Activated T-cell treated with anti-CD3 and anti-CD28 coated beads for 4 hours (primary cell): ENCODE measurements at regions not wholly inside any gene's neighbourhood (a gene's known extent, or its start where the extent isn't known, plus 50 kb on each side); places are given as distances from the start of the nearest gene placed in this dataset.
"Not testable (repeated sequence)": the region's sequence is repeated elsewhere in the genome, so short reads cannot be mapped to it uniquely, and the experiment has no call there.

ENCODE experiments used
- DNase-seq: peaks from one replicate; pipeline ENCODE4 v3.0.0-alpha.2; 2020

GRCh38 chr2:171266102-171266501 lies 105.4 kb upstream of the TLK1 start:
- DNase-seq, result no peak

DNA sequence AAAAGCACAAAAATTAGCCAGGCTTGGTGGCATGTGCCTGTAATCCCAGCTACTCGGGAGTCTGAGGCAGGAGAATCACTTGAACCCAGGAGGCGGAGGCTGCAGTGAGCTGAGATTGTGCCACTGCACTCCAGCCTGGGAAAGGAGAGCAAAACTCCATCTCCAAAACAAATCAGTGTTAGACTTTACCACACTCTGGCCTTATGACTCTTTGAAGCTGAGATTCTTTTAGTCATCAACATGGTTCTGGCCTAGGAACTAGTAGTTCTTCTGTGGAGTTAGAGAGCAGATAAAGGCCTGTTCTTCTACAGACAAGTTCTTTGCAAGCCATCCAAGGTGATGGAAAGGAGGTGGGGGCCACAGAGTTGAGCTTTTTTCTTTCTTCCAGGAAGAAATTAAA lies 100.8 kb upstream of the TLK1 start:
- DNase-seq, result not testable (repeated sequence)

- DNase-seq, result no peak
These were observed 100.1 kb upstream of the TLK1 start for GRCh38 chr2:171260471-171261424.

DNA sequence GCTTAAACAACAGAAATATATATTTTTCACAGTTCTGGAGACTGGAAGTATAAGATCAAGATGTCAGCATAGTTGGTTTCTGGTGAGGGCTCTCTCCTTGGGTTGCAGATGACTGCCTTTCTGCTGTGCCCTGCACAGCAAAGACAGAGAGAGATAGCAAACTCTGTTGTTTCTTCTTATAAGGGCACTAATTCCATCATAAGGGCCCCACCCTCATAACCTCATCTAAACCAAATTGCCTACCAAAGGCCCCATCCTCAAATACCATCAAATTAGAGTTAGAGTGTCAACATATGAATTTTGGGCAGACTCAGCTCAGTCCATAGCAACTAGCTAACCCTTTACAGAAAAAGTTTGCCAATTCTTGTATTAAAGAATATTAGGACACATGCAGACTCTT lies 94.0 kb upstream of the TLK1 start:
- DNase-seq, result no peak

GRCh38 chr2:171253900-171254650 lies 93.4 kb upstream of the TLK1 start:
- no peak for DNase-seq

GRCh38 chr2:171253279-171253678 lies 92.6 kb upstream of the TLK1 start:
- DNase-seq, result no peak

DNA sequence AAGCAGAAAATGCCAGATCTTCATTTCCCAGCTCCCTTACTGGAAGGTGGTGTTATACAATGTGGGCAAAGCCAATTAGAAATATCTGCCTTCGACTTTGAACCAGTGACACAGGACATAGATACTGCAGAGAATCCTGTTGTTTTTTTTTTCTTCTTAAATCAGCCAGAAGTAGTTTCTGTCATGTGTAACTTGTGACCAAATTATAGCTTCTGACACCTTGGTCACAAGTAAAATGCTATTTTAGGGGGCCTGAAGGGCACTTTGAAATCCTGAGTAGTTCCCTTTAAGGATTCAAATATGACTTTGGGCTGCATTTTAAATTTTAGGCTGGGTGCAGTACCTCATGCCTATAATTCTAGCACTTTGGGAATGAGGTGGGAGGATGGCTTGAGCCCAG lies 89.0 kb upstream of the TLK1 start:
- DNase-seq, result no peak

- no peak for DNase-seq
These were observed 87.3 kb upstream of the TLK1 start for GRCh38 chr2:171247741-171248662.

DNA sequence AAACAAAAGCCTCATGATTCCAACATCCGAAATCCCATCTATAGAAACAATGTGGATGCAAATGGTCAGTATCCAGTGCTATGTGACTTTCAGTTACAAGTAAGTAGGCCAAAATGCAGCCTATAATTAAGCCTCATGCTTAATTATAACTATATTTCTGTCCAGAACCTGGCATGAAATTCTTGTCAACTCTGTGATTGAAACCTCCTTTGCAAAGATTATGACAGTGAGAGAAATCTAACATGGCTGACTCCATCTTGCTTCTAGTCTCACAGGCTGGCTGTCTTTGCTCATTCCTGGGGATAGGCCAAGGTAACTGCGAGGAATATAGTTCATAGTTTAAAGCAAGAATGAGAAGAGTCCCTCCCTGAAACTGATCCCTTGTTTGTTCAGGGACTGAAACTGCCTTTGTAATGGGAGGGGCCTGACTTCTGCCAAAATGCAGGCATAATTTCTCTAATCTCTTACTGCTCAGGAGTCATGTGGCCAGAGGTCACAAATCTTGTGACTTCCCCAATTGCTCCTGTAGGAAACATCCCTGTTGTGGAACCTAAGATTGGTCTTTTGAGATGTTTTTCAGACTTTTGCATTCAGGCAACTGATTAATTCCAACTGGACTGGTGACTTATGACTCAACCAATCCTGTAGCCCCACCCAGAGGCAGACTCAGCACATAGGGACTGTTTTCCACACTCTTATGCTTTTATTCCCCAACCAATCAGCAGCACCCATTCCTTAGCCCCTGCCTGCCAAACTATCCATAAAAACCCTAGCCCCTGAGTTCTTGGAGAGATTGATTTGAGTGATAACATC lies 84.5 kb upstream of the TLK1 start:
- no peak for DNase-seq

DNA sequence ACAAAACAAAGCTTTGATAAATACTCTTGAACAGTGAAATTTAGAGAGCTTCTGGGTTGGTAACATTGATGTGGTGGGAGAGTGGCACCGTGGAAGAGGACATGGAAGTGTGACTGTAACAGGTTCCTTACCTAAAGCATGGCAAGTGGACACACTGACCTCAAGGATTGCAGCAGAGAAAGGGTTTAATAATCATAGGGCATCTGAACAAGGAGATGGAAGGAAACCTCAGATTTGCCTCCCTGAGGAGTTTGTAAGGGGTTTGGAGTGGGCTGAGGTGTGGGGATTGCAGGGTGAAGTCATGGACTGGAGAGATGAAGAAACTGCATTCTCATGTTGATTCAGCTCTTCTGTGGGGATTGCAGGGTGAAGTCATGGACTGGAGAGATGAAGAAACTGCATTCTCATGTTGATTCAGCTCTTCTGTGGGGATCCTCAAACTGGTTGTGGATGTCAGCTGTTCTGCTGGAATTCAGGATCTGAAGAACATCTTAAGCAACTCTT lies 83.8 kb upstream of the TLK1 start:
- no peak for DNase-seq

DNA sequence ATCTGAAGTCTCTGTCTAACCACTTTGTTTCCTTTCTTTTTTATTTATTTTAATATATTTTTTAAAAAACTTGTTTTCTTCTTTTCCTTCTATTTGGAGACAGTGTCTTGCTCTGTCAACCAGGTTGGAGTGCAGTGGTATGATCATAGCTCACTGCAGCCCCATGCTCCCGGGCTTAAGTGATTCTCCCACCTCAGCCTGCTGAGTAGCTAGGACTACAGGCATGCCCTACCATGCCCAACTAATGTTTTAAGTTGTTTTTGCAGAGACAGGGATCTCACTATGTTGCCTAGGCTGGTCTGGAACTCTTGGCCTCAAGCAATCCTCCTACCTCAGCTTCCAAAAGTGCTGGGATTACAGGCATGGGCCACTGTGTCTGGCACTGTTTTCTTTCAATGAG lies 81.1 kb upstream of the TLK1 start:
- no peak for DNase-seq

- DNase-seq, result no peak
These were observed 78.3 kb upstream of the TLK1 start for GRCh38 chr2:171238946-171239345.

DNA sequence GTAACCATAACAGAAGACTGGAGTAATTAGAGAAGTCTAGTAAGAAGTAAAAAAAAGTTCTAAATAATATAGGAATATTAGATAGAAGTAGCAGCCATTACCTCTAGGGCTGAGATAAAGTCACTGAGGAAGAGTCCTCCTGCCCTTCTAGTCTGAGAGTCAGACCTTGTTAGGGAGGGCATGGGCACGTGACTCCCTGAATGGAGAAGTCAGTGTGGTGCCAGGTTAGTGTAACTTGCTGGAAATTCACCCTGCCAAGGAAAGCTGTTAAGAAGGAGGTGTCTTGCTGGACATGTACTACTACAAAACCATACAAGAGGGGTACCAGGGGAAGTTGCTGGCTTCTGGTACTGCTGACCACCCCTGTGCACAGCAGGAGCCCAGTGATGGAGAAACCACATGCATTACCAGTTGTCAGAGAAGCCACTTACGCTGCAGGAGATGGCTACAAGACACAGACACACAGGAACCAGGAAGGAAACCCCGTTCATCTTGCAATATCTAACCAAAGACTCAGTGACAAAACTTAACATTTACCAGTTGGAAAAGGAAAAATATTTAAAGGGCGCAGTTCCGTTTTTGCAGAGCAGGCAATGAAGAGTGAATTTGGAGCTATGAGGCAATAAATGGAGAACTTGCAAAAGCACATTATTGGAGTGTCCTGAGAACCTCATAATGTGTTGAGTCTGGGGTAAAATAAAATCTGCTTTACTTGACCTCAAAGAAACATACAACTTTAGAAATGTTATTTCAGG lies 77.2 kb upstream of the TLK1 start:
- no peak for DNase-seq

DNA sequence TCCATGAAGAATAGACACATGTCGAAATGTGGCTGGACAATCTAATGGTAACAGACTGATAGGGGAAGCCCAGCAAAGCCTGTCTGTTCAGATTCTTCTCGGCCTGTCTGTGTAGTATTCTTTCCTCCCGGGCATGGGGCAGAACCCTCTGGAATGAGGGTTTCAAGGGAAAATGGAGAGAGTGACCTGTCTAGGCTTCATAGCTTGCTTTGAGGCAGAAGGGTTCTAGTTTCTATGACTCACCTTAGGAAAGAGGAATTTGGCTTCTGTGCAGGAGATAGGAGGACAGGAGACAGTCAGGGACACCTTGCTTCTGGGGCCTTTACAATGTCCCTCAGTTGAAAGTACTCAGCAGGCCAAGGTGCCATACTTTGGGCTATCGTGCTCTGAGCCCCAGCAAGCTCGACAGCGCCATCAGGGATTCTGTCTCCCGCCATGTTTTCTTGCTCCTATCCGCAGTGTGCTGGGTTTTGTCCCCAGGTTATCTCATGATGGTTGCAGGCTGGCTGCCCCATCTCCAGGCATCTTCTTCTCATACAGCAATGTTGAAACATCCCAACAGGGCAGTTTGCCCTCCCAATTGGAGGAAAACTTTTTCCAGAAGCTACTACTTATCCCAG lies 74.7 kb upstream of the TLK1 start:
- no peak for DNase-seq

GRCh38 chr2:171230176-171230575 lies 69.5 kb upstream of the TLK1 start:
- no peak for DNase-seq

- no peak for DNase-seq
These were observed 68.1 kb upstream of the TLK1 start for GRCh38 chr2:171228826-171229225.

DNA sequence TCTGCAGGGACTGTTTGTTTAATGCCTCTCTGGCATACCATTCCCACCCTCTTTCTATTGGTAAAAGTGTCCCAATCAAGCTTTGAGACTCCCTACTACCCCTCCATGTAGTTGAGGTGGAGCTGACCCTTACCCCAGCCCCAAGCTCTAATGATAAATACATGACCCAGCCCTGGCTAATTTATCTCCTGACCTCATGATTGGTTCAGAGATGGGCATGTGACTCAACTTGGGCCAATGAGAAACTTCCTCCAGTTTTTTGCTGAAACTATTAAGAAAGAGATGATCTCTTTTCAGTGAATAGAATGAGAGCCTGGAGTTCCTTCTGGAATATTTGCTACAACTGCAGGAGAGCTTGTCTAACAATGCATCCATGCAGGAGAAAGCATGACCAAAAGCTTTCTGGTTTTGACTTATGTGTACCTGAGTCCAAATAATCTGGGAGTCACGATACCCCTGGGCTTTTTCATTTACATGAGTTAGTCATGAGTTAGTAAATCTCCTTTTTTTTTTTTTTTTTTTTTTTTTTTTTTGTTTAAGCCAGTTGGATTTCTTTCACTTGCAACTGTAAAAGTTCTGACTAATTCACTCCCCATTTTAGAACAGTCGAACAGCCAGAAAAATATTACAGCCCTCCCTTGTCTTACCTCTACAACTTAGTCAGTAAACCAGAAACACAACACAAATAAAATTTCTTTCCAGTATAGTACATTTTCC lies 66.5 kb upstream of the TLK1 start:
- no peak for DNase-seq

GRCh38 chr2:171226461-171226860 lies 65.8 kb upstream of the TLK1 start:
- DNase-seq, result no peak

GRCh38 chr2:171225989-171226388 lies 65.3 kb upstream of the TLK1 start:
- no peak for DNase-seq
